Neural progenitor cell (in vitro differentiated cells): ENCODE measurements at regions not wholly inside any gene's neighbourhood (a gene's known extent, or its start where the extent isn't known, plus 50 kb on each side); places are given as distances from the start of the nearest gene placed in this dataset.

Source experiments
- DNase-seq: peaks from one replicate; pipeline ENCODE4 v3.0.0-alpha.2; 2016; ENCODE audit warnings: low spot score
- H2AFZ ChIP-seq: fragments of 200-600 bp; sonication (generic); replicated peaks from 2 replicates; pipeline ENCODE4 v1.6.1; 2016; ENCODE audit warnings: antibody characterized with exemption
- H3F3A ChIP-seq: fragments of 200-600 bp; sonication (generic); 2 replicates; pipeline ENCODE4 v1.6.1; 2016; ENCODE audit warnings: antibody characterized with exemption, low read depth
- H3K27ac ChIP-seq: fragments of 200-600 bp; sonication (generic); 2 replicates; pipeline ENCODE4 v1.5.1; 2016; ENCODE audit warnings: mild to moderate bottlenecking
- H3K27me3 ChIP-seq: fragments of 200-600 bp; sonication (generic); 2 replicates; pipeline ENCODE4 v1.6.1; 2016; ENCODE audit warnings: mild to moderate bottlenecking, moderate library complexity
- H3K36me3 ChIP-seq: fragments of 200-600 bp; sonication (generic); 2 replicates; pipeline ENCODE4 v1.5.1; 2016
- H3K4me1 ChIP-seq: fragments of 200-600 bp; sonication (generic); 2 replicates; pipeline ENCODE4 v1.6.1; 2016; ENCODE audit warnings: mixed run types
- H3K4me2 ChIP-seq: fragments of 200-600 bp; sonication (generic); 2 replicates; pipeline ENCODE4 v1.6.1; 2016
- H3K4me3 ChIP-seq: fragments of 200-600 bp; sonication (generic); 2 replicates; pipeline ENCODE4 v1.5.1; 2016
- H3K79me2 ChIP-seq: fragments of 200-600 bp; sonication (generic); 2 replicates; pipeline ENCODE4 v1.6.1; 2016; ENCODE audit warnings: low read depth
- H3K9ac ChIP-seq: fragments of 200-600 bp; sonication (generic); 2 replicates; pipeline ENCODE4 v1.6.1; 2016
- H3K9me3 ChIP-seq: fragments of 200-600 bp; sonication (generic); 2 replicates; pipeline ENCODE4 v1.5.1; 2016; ENCODE audit warnings: low read depth
- H4K20me1 ChIP-seq: fragments of 200-600 bp; sonication (generic); 2 replicates; pipeline ENCODE4 v1.6.1; 2016; ENCODE audit warnings: low read depth
- H3K27ac Mint-ChIP-seq: 3 replicates; pipeline ENCODE4 v1.8.0; 2021; ENCODE audit warnings: mixed read lengths
- H3K27me3 Mint-ChIP-seq: 2 replicates; pipeline ENCODE4 v1.8.0; 2022; ENCODE audit warnings: low read depth, mild to moderate bottlenecking, inconsistent platforms, moderate library complexity, mixed read lengths; ENCODE audit not compliant: insufficient read depth
- H3K36me3 Mint-ChIP-seq: 3 replicates; pipeline ENCODE4 v1.8.0; 2021; ENCODE audit warnings: mixed read lengths
- H3K4me1 Mint-ChIP-seq: 3 replicates; pipeline ENCODE4 v1.8.0; 2021; ENCODE audit warnings: mixed read lengths
- H3K4me3 Mint-ChIP-seq: 3 replicates; pipeline ENCODE4 v1.8.0; 2021; ENCODE audit warnings: mild to moderate bottlenecking, moderate library complexity, mixed read lengths
- H3K9me3 Mint-ChIP-seq: 3 replicates; pipeline ENCODE4 v1.8.0; 2020; ENCODE audit warnings: mixed read lengths
- CTCF ChIP-seq: fragments of 200-600 bp; sonication (generic); IDR thresholded peaks from 2 replicates; pipeline ENCODE4 v1.5.1; 2017; ENCODE audit warnings: antibody characterized with exemption, mild to moderate bottlenecking
- EZH2 ChIP-seq: fragments of 200-600 bp; sonication (generic); IDR thresholded peaks from 2 replicates; pipeline ENCODE4 v1.6.1; 2017; ENCODE audit warnings: antibody characterized with exemption, mild to moderate bottlenecking, moderate library complexity
- EZH2phosphoT487 ChIP-seq: fragments of 200-600 bp; sonication (generic); IDR thresholded peaks from 2 replicates; pipeline ENCODE4 v1.6.1; 2017; ENCODE audit warnings: antibody characterized with exemption

- no peak for DNase-seq
- H3K4me1 ChIP-seq, result no peaks in the 10 kb centered on the region
- H3F3A ChIP-seq, result no peaks in the 10 kb centered on the region
- no peaks in the 10 kb centered on the region for H3K9me3 ChIP-seq
- no peak overlapping the region for H3K4me3 Mint-ChIP-seq
- no peak overlapping the region for H2AFZ ChIP-seq
- H3K9me3 Mint-ChIP-seq, result peaks cover 5% of the 10 kb centered on the region
- H3K36me3 ChIP-seq, result no peaks in the 10 kb centered on the region
- H3K27me3 ChIP-seq, result peaks cover 21% of the 10 kb centered on the region
- H3K4me1 Mint-ChIP-seq, result peaks cover 33% of the 10 kb centered on the region
- no peak overlapping the region for H3K27ac Mint-ChIP-seq
- H4K20me1 ChIP-seq, result no peaks in the 10 kb centered on the region
- no peaks in the 10 kb centered on the region for H3K79me2 ChIP-seq
- H3K4me3 ChIP-seq, result no peak overlapping the region
- no peak overlapping the region for H3K4me2 ChIP-seq
- TF ChIP-seq CTCF (no peak), EZH2 (no peak), EZH2phosphoT487 (no peak)
- H3K27me3 Mint-ChIP-seq, result peaks cover 10% of the 10 kb centered on the region
- H3K9ac ChIP-seq, result no peak overlapping the region
- peaks cover 2% of the 10 kb centered on the region for H3K36me3 Mint-ChIP-seq
- no peak overlapping the region for H3K27ac ChIP-seq
Measured at GRCh38 chr13:110815471-110816204, 99.2 kb downstream of the ANKRD10 start.

GRCh38 chr13:110816500-110816899 lies 98.4 kb downstream of the ANKRD10 start:
- peaks cover 27% of the 10 kb centered on the region for H3K4me1 Mint-ChIP-seq

GRCh38 chr13:110817143-110817542 lies 97.7 kb downstream of the ANKRD10 start:
- no peak for TF ChIP-seq CTCF
- TF ChIP-seq EZH2phosphoT487, result no peak
- TF ChIP-seq EZH2, result no peak
- Histone ChIP-seq H3F3A (no peaks in the 10 kb centered on the region), H3K4me2 (no peak overlapping the region), H3K4me3 (no peak overlapping the region), H2AFZ (no peak overlapping the region), H3K27me3 (peaks cover 7% of the 10 kb centered on the region), H3K27ac (no peak overlapping the region), H3K36me3 (no peaks in the 10 kb centered on the region), H3K4me1 (no peaks in the 10 kb centered on the region), H4K20me1 (no peaks in the 10 kb centered on the region), H3K79me2 (no peaks in the 10 kb centered on the region), H3K9me3 (no peaks in the 10 kb centered on the region), H3K9ac (no peak overlapping the region)
- DNase-seq, result no peak
- Mint-ChIP-seq H3K4me1 (peaks cover 26% of the 10 kb centered on the region), H3K27ac (no peak overlapping the region), H3K36me3 (peaks cover 2% of the 10 kb centered on the region), H3K4me3 (no peak overlapping the region), H3K9me3 (peaks cover 2% of the 10 kb centered on the region), H3K27me3 (peaks cover 10% of the 10 kb centered on the region)

More at GRCh38 chr13:110816500-110816899, 98.4 kb downstream of the ANKRD10 start:
- H3K27me3 Mint-ChIP-seq, result peaks cover 10% of the 10 kb centered on the region
- H3K4me3 Mint-ChIP-seq, result no peak overlapping the region
- Histone ChIP-seq H3K4me2 (no peak overlapping the region), H3K4me3 (no peak overlapping the region), H3K9ac (no peak overlapping the region), H3F3A (no peaks in the 10 kb centered on the region), H2AFZ (no peak overlapping the region), H3K4me1 (no peaks in the 10 kb centered on the region), H3K79me2 (no peaks in the 10 kb centered on the region), H3K9me3 (no peaks in the 10 kb centered on the region), H3K36me3 (no peaks in the 10 kb centered on the region), H3K27me3 (peaks cover 13% of the 10 kb centered on the region), H3K27ac (no peak overlapping the region), H4K20me1 (no peaks in the 10 kb centered on the region)
- TF ChIP-seq CTCF (no peak), EZH2phosphoT487 (no peak)
- DNase-seq, result no peak
- H3K9me3 Mint-ChIP-seq, result peaks cover 5% of the 10 kb centered on the region
- peaks cover 2% of the 10 kb centered on the region for H3K36me3 Mint-ChIP-seq
- H3K27ac Mint-ChIP-seq, result no peak overlapping the region
